ENCODE measurements at regions not wholly inside any gene's neighbourhood (a gene's known extent, or its start where the extent isn't known, plus 50 kb on each side); places are given as distances from the start of the nearest gene placed in this dataset.
"Not testable (repeated sequence)": the region's sequence is repeated elsewhere in the genome, so short reads cannot be mapped to it uniquely, and the experiment has no call there.

GRCh38 chr16:29578898-29579297, 72.7 kb upstream of the NPIPB12 start:
- DNase-seq (ENCODE audit: low read depth in 2 of 2): not testable (repeated sequence)

GRCh38 chr16:29581764-29582163, 75.6 kb upstream of the NPIPB12 start:
- DNase-seq (ENCODE audit: low read depth in 2 of 2): not testable (repeated sequence)

GRCh38 chr16:29591919-29592318, 71.1 kb upstream of the SPN start:
- DNase-seq (ENCODE audit: low read depth in 2 of 2): not testable (repeated sequence)

GRCh38 chr16:29594269-29594925, 68.7 kb upstream of the SPN start:
- DNase-seq (ENCODE audit: low read depth in 2 of 2): peak; percentile 44 to 49

GRCh38 chr16:29594926-29595838, 67.9 kb upstream of the SPN start:
- DNase-seq (ENCODE audit: low read depth in 2 of 2): peak; percentile 86

- DNase-seq (ENCODE audit: low read depth in 2 of 2): not testable (repeated sequence)
These were observed 66.0 kb upstream of the SPN start for GRCh38 chr16:29597030-29597429.

- peak in 1 of 2 donors; percentile 14 for DNase-seq (ENCODE audit: low read depth in 2 of 2)
These were observed 62.7 kb upstream of the SPN start for GRCh38 chr16:29600111-29601000.

GRCh38 chr16:29602247-29602625, 60.8 kb upstream of the SPN start:
- DNase-seq (ENCODE audit: low read depth in 2 of 2): not testable (repeated sequence)

GRCh38 chr16:29602683-29603088, 60.4 kb upstream of the SPN start:
- not testable (repeated sequence) for DNase-seq (ENCODE audit: low read depth in 2 of 2)

GRCh38 chr16:29604631-29605549, 58.2 kb upstream of the SPN start:
- not testable (repeated sequence) for DNase-seq (ENCODE audit: low read depth in 2 of 2)

GRCh38 chr16:29605593-29606205, 57.3 kb upstream of the SPN start:
- not testable (repeated sequence) for DNase-seq (ENCODE audit: low read depth in 2 of 2)

GRCh38 chr16:29606669-29607427, 56.2 kb upstream of the SPN start:
- DNase-seq (ENCODE audit: low read depth in 2 of 2): not testable (repeated sequence)

GRCh38 chr16:29607428-29607823, 55.6 kb upstream of the SPN start:
- DNase-seq (ENCODE audit: low read depth in 2 of 2): not testable (repeated sequence)

GRCh38 chr16:29612381-29613306, 50.4 kb upstream of the SPN start:
- not testable (repeated sequence) for DNase-seq (ENCODE audit: low read depth in 2 of 2)

Data from stimulated activated CD4-positive, alpha-beta T cell treated with anti-CD3 and anti-CD28 coated beads, Interleukin-4, amount 100 ng/mL, for 48 hours (primary cell).